B cell (primary cell): ENCODE measurements at regions not wholly inside any gene's neighbourhood (a gene's known extent, or its start where the extent isn't known, plus 50 kb on each side); places are given as distances from the start of the nearest gene placed in this dataset.

ENCODE experiments used
- CTCF ChIP-seq: fragments of 200-600 bp; IDR thresholded peaks from one replicate; pipeline ENCODE4 v1.8.0; 2022; ENCODE audit warnings: antibody characterized with exemption, mild to moderate bottlenecking
- EZH2 ChIP-seq: IDR thresholded peaks from 2 replicates; pipeline ENCODE4 v1.6.1; 2012; ENCODE audit warnings: borderline replicate concordance, low read depth, mild to moderate bottlenecking, moderate library complexity, low read length; ENCODE audit not compliant: insufficient read depth, poor library complexity, severe bottlenecking

- TF ChIP-seq CTCF (peak; percentile 63), EZH2 (no peak)
Measured at GRCh38 chr18:77650799-77651385, 401.2 kb downstream of the GALR1 start.
